A549 (cell line): ENCODE measurements at regions not wholly inside any gene's neighbourhood (a gene's known extent, or its start where the extent isn't known, plus 50 kb on each side); places are given as distances from the start of the nearest gene placed in this dataset.

Experiments
- ATAC-seq, 2 experiments: fragments of 200-7000 bp in 1 of 2; fragments of >200 bp in 1 of 2; cut with Nextera tagmentation in 1 of 2; cut with Tn5 transposase in 1 of 2; 3 replicates each; pipeline versions ENCODE4 v1.8.0 to v1.9.1; 2018 to 2020; ENCODE audit warnings: mild to moderate bottlenecking in 1 of 2, moderate library complexity in 1 of 2
- CTCF ChIA-PET: fragments of 300-600 bp; sonication (Branson Sonifier 250); formaldehyde crosslinking; extraction: SDS; loops from one replicate; lab custom pipeline; 2021; ENCODE audit warnings: antibody characterized with exemption, inconsistent platforms; lab: Yijun Ruan, JAX
- POLR2A ChIA-PET: fragments of 350-600 bp; formaldehyde crosslinking; extraction: SDS; loops from one replicate; lab custom pipeline; 2021; ENCODE audit warnings: antibody characterized with exemption, inconsistent platforms; lab: Yijun Ruan, JAX
- DNase-seq, 2 experiments: peaks; one replicate each; pipeline versions ENCODE4 v3.0.0 to v3.0.0-alpha.2; 2011 to 2016; ENCODE audit warnings: low read depth in 1 of 2, low spot score in 1 of 2
- FAIRE-seq: peaks from 2 replicates; lab custom pipeline; 2011; peaks lifted over from hg19 to GRCh38; lab: Jason Lieb, UNC
- H3K27ac ChIP-seq, 2 experiments: fragments of >200 bp; sonication (Bioruptor Twin); formaldehyde crosslinking; 3 replicates each; pipeline ENCODE4 v1.5.1; 2016 to 2017
- H3K4me1 ChIP-seq: fragments of >200 bp; sonication (Bioruptor Twin); formaldehyde crosslinking; 3 replicates; pipeline ENCODE4 v1.6.1; 2016
- H3K4me2 ChIP-seq: fragments of >200 bp; sonication (Bioruptor Twin); formaldehyde crosslinking; 3 replicates; pipeline ENCODE4 v1.6.1; 2016
- H3K4me3 ChIP-seq: fragments of >200 bp; sonication (Bioruptor Twin); formaldehyde crosslinking; 3 replicates; pipeline ENCODE4 v1.5.1; 2016
- H3K9me3 ChIP-seq: fragments of >200 bp; sonication (Bioruptor Twin); formaldehyde crosslinking; 3 replicates; pipeline ENCODE4 v1.6.1; 2016
- CBX8 ChIP-seq: fragments of 200-600 bp; sonication (generic); IDR thresholded peaks from 2 replicates; pipeline ENCODE4 v1.6.1; 2016
- CEBPB ChIP-seq, 2 experiments: fragments of >200 bp in 1 of 2; sonication (Bioruptor Twin) in 1 of 2; formaldehyde crosslinking in 1 of 2; IDR thresholded peaks; 2 replicates each; pipeline ENCODE4 v1.6.1; 2012 to 2016
- CHD2 ChIP-seq: fragments of 150-350 bp; IDR thresholded peaks from 2 replicates; pipeline ENCODE4 v1.6.1; 2014; ENCODE audit warnings: low read length; ENCODE audit not compliant: partially characterized antibody
- CTCF ChIP-seq: fragments of >200 bp; sonication (Bioruptor Twin); formaldehyde crosslinking; IDR thresholded peaks from 3 replicates; pipeline ENCODE4 v1.5.1; 2016
- EP300 ChIP-seq, 2 experiments: fragments of >200 bp; sonication (Bioruptor Twin); formaldehyde crosslinking; IDR thresholded peaks; 2 replicates in 1 of 2; 3 replicates in 1 of 2; pipeline ENCODE4 v1.6.1; 2016 to 2017
- HOXB13 ChIP-seq: fragments of 250-450 bp; sonication (Bioruptor Pico); IDR thresholded peaks from 2 replicates; pipeline ENCODE4 v1.5.0; 2020; ENCODE audit warnings: low read depth, mild to moderate bottlenecking, moderate library complexity
- HOXB5 ChIP-seq: fragments of 250-450 bp; sonication (Bioruptor Pico); IDR thresholded peaks from 2 replicates; pipeline ENCODE4 v1.5.0; 2020; ENCODE audit warnings: mild to moderate bottlenecking, moderate library complexity
- KDM1A ChIP-seq: fragments of 200-600 bp; sonication (generic); IDR thresholded peaks from 2 replicates; pipeline ENCODE4 v1.6.1; 2016; ENCODE audit warnings: low read depth, mild to moderate bottlenecking
- MAFK ChIP-seq: fragments of 450-650 bp; IDR thresholded peaks from 2 replicates; pipeline ENCODE4 v1.6.1; 2014; ENCODE audit not compliant: partially characterized antibody
- MYC ChIP-seq: IDR thresholded peaks from 2 replicates; pipeline ENCODE4 v1.6.1; 2012; ENCODE audit warnings: mild to moderate bottlenecking, inconsistent platforms, low read length, improper control_type of control experiment, borderline replicate concordance
- PHF8 ChIP-seq: fragments of 200-600 bp; sonication (generic); IDR thresholded peaks from 2 replicates; pipeline ENCODE4 v1.6.1; 2016; ENCODE audit warnings: low read depth, mild to moderate bottlenecking, antibody characterized with exemption, moderate library complexity, borderline replicate concordance
- POLR2A ChIP-seq: IDR thresholded peaks from 2 replicates; pipeline ENCODE4 v1.6.1; 2012; ENCODE audit warnings: mild to moderate bottlenecking, low read length
- RAD21 ChIP-seq, 2 experiments: fragments of >200 bp in 1 of 2; sonication (Bioruptor Twin) in 1 of 2; formaldehyde crosslinking in 1 of 2; IDR thresholded peaks in 1 of 2; conservative IDR thresholded peaks in 1 of 2; 2 replicates in 1 of 2; 3 replicates in 1 of 2; pipeline ENCODE4 v1.6.1; 2012 to 2018; ENCODE audit warnings: inconsistent platforms in 1 of 2
- RARB ChIP-seq: fragments of 250-450 bp; sonication (Bioruptor Pico); IDR thresholded peaks from 2 replicates; pipeline ENCODE4 v1.8.0; 2021; ENCODE audit warnings: mild to moderate bottlenecking, moderate library complexity
- RCOR1 ChIP-seq: fragments of 150-350 bp; IDR thresholded peaks from 2 replicates; pipeline ENCODE4 v1.6.1; 2014; ENCODE audit warnings: antibody characterized with exemption, low read length, low read depth
- RFX5 ChIP-seq: fragments of 450-650 bp; IDR thresholded peaks from 2 replicates; pipeline ENCODE4 v1.7.1; 2014; ENCODE audit warnings: antibody characterized with exemption, mild to moderate bottlenecking, moderate library complexity
- RNF2 ChIP-seq: fragments of 200-600 bp; sonication (generic); IDR thresholded peaks from 2 replicates; pipeline ENCODE4 v1.6.1; 2016; ENCODE audit warnings: low read depth, mild to moderate bottlenecking, antibody characterized with exemption, moderate library complexity, borderline replicate concordance
- SMC3 ChIP-seq: fragments of >200 bp; sonication (Bioruptor Twin); formaldehyde crosslinking; IDR thresholded peaks from 3 replicates; pipeline ENCODE4 v1.6.1; 2018; ENCODE audit warnings: inconsistent platforms
- WGBS: methylation state at CpG from one replicate; pipeline ENCODE4 v1.1.6; 2017; ENCODE audit errors: missing lambda C conversion rate; 5-methylcytosine and 5-hydroxymethylcytosine counted together
- TF ChIP-seq, protein P1 (sequence below): fragments of >200 bp; sonication (Bioruptor Twin); formaldehyde crosslinking; IDR thresholded peaks from 2 replicates; pipeline ENCODE4 v1.6.1; 2016
- TF ChIP-seq, protein P2 (sequence below): fragments of >200 bp; sonication (Bioruptor Twin); formaldehyde crosslinking; IDR thresholded peaks from 3 replicates; pipeline ENCODE4 v1.6.1; 2016
- TF ChIP-seq, protein P3 (sequence below): fragments of 200-600 bp; sonication (generic); IDR thresholded peaks from 2 replicates; pipeline ENCODE4 v1.6.1; 2016; ENCODE audit warnings: antibody characterized with exemption, mild to moderate bottlenecking, moderate library complexity

- Histone ChIP-seq H3K9me3 (no peaks in the 10 kb centered on the region), H3K4me1 (no peaks in the 10 kb centered on the region), H3K27ac (no peak overlapping the region)
- WGBS = 22% methylated on average over 4 of the region's 4 CpGs
- POLR2A ChIA-PET = no interaction called here
- no peak for FAIRE-seq
- DNase-seq = peak in 1 of 2 experiments; percentile 29
- no peak for TF ChIP-seq CHD2
- peak; percentile 43; the same call in 2 of the 3 replicates for TF ChIP-seq SMC3
- TF ChIP-seq CTCF = peak; percentile 22; the same call in 2 of the 3 replicates
- peak; percentile 40 to 47; a peak in 4 of 5 replicates for TF ChIP-seq RAD21 (conservative IDR thresholded peaks at IDR 0.05 in 1 of 2, IDR thresholded peaks at IDR 0.05 in 1 of 2)
- TF ChIP-seq, all 56 proteins: peak for 3
- Histone ChIP-seq H3K4me3 (no peak overlapping the region), H3K4me2 (no peak overlapping the region)
- CTCF ChIA-PET = no interaction called here
- 0 out of 6 replicates have a peak, but pooled peaks of 1 of the 2 experiments have one; percentile 39 for ATAC-seq
These were observed 1012.4 kb upstream of the CRIM1 start for GRCh38 chr2:35343135-35343534.

DNA sequence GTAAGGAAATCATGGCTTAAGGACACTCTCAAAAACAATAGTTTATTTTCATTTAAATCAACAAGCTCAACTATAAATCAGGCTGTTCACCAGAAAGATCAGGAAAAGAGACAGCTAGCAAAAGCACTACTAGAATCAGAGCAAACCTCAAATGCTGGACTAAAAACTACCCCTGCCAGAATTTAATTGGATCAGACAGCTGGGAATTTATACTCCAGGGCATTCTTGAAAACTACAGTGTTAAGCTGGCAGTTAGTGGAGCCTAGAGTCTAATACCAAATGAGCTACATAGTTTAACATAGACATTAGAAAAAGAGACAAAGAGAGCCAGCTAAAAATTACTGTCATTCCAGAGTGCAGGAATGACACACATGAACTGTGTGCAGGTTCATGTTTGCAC lies 1016.4 kb upstream of the CRIM1 start:
- Histone ChIP-seq H3K27ac (no peak overlapping the region), H3K4me2 (no peak overlapping the region), H3K4me3 (no peak overlapping the region)
- ChIA-PET POLR2A (no interaction called here), CTCF (interaction anchor here (1.3 kb wide), 1 partner anchor 13 kb away, joined by 3 read pairs; no protein-coding TSS in a partner anchor)
- DNase-seq = no peak
- ATAC-seq = no peak
- no peak for FAIRE-seq
- TF ChIP-seq MAFK (no peak), PHF8 (no peak), RNF2 (no peak), CHD2 (no peak), CBX8 (no peak), HOXB5 (CRISPR knock-in tag) (no peak), POLR2A (no peak), RARB (CRISPR knock-in tag) (no peak), EP300 (IDR thresholded peaks at IDR 0.05) (no peak), HOXB13 (no peak), KDM1A (no peak), RFX5 (no peak), CTCF (no peak), RCOR1 (no peak), CEBPB (IDR thresholded peaks at IDR 0.05) (no peak), MYC (no peak)
- TF ChIP-seq, protein P1, sequence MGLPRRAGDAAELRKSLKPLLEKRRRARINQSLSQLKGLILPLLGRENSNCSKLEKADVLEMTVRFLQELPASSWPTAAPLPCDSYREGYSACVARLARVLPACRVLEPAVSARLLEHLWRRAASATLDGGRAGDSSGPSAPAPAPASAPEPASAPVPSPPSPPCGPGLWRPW = no peak
- TF ChIP-seq, protein P2, sequence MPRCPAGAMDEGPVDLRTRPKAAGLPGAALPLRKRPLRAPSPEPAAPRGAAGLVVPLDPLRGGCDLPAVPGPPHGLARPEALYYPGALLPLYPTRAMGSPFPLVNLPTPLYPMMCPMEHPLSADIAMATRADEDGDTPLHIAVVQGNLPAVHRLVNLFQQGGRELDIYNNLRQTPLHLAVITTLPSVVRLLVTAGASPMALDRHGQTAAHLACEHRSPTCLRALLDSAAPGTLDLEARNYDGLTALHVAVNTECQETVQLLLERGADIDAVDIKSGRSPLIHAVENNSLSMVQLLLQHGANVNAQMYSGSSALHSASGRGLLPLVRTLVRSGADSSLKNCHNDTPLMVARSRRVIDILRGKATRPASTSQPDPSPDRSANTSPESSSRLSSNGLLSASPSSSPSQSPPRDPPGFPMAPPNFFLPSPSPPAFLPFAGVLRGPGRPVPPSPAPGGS = no peak
- TF ChIP-seq, protein P3, sequence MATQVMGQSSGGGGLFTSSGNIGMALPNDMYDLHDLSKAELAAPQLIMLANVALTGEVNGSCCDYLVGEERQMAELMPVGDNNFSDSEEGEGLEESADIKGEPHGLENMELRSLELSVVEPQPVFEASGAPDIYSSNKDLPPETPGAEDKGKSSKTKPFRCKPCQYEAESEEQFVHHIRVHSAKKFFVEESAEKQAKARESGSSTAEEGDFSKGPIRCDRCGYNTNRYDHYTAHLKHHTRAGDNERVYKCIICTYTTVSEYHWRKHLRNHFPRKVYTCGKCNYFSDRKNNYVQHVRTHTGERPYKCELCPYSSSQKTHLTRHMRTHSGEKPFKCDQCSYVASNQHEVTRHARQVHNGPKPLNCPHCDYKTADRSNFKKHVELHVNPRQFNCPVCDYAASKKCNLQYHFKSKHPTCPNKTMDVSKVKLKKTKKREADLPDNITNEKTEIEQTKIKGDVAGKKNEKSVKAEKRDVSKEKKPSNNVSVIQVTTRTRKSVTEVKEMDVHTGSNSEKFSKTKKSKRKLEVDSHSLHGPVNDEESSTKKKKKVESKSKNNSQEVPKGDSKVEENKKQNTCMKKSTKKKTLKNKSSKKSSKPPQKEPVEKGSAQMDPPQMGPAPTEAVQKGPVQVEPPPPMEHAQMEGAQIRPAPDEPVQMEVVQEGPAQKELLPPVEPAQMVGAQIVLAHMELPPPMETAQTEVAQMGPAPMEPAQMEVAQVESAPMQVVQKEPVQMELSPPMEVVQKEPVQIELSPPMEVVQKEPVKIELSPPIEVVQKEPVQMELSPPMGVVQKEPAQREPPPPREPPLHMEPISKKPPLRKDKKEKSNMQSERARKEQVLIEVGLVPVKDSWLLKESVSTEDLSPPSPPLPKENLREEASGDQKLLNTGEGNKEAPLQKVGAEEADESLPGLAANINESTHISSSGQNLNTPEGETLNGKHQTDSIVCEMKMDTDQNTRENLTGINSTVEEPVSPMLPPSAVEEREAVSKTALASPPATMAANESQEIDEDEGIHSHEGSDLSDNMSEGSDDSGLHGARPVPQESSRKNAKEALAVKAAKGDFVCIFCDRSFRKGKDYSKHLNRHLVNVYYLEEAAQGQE = no peak
- TF ChIP-seq, all 56 proteins: peak for 0
- no peaks in the 10 kb centered on the region for H3K4me1 ChIP-seq
- H3K9me3 ChIP-seq = no peaks in the 10 kb centered on the region
